ENCODE measurements at regions not wholly inside any gene's neighbourhood (a gene's known extent, or its start where the extent isn't known, plus 50 kb on each side); places are given as distances from the start of the nearest gene placed in this dataset.

- TF ChIP-seq CREB1 (IDR thresholded peaks at IDR 0.05; ENCODE audit: low read depth) (no peak), ZBTB7A (IDR thresholded peaks at IDR 0.05; ENCODE audit: low read depth) (no peak), FOXM1 (IDR thresholded peaks at IDR 0.05; ENCODE audit: borderline replicate concordance, low read depth) (no peak), MAX (IDR thresholded peaks at IDR 0.05) (no peak), RAD21 (IDR thresholded peaks at IDR 0.05; ENCODE audit: low read depth) (no peak), EP300 (IDR thresholded peaks at IDR 0.05; ENCODE audit: borderline replicate concordance) (no peak), CEBPB (IDR thresholded peaks at IDR 0.05) (no peak), EGR1 (IDR thresholded peaks at IDR 0.05) (no peak), YY1 (IDR thresholded peaks at IDR 0.05; ENCODE audit: low read depth) (no peak), TCF12 (IDR thresholded peaks at IDR 0.05; ENCODE audit: low read depth) (no peak), USF1 (IDR thresholded peaks at IDR 0.05) (no peak), REST (IDR thresholded peaks at IDR 0.05; ENCODE audit: low read depth) (no peak)
Measured at GRCh38 chr4:16377887-16378286, 151.6 kb upstream of the TAPT1 start.

GRCh38 chr4:16365036-16365569, 138.8 kb upstream of the TAPT1 start:
- TF ChIP-seq FOXM1 (IDR thresholded peaks at IDR 0.05; ENCODE audit: borderline replicate concordance, low read depth) (no peak), REST (IDR thresholded peaks at IDR 0.05; ENCODE audit: low read depth) (no peak), TAF1 (IDR thresholded peaks at IDR 0.05; ENCODE audit: low read depth) (no peak), MAX (IDR thresholded peaks at IDR 0.05) (no peak), YY1 (IDR thresholded peaks at IDR 0.05; ENCODE audit: low read depth) (no peak), RAD21 (IDR thresholded peaks at IDR 0.05; ENCODE audit: low read depth) (no peak), EP300 (IDR thresholded peaks at IDR 0.05; ENCODE audit: borderline replicate concordance) (no peak), EGR1 (IDR thresholded peaks at IDR 0.05) (no peak), USF1 (IDR thresholded peaks at IDR 0.05) (no peak), TCF12 (IDR thresholded peaks at IDR 0.05; ENCODE audit: low read depth) (no peak), NFIC (IDR thresholded peaks at IDR 0.05) (no peak), ZBTB7A (IDR thresholded peaks at IDR 0.05; ENCODE audit: low read depth) (no peak), CREB1 (IDR thresholded peaks at IDR 0.05; ENCODE audit: low read depth) (no peak), TEAD4 (IDR thresholded peaks at IDR 0.05) (no peak), CEBPB (IDR thresholded peaks at IDR 0.05) (no peak)

GRCh38 chr4:16360694-16361262, 134.5 kb upstream of the TAPT1 start:
- TF ChIP-seq TEAD4 (IDR thresholded peaks at IDR 0.05) (no peak), EGR1 (IDR thresholded peaks at IDR 0.05) (no peak), NFIC (IDR thresholded peaks at IDR 0.05) (no peak), USF1 (IDR thresholded peaks at IDR 0.05) (no peak), ZBTB7A (IDR thresholded peaks at IDR 0.05; ENCODE audit: low read depth) (no peak), TCF12 (IDR thresholded peaks at IDR 0.05; ENCODE audit: low read depth) (no peak), YY1 (IDR thresholded peaks at IDR 0.05; ENCODE audit: low read depth) (no peak), RAD21 (IDR thresholded peaks at IDR 0.05; ENCODE audit: low read depth) (no peak)

GRCh38 chr4:16353165-16353564, 126.9 kb upstream of the TAPT1 start:
- TF ChIP-seq EP300 (IDR thresholded peaks at IDR 0.05; ENCODE audit: borderline replicate concordance) (no peak), MAX (IDR thresholded peaks at IDR 0.05) (no peak), TCF12 (IDR thresholded peaks at IDR 0.05; ENCODE audit: low read depth) (no peak), TEAD4 (IDR thresholded peaks at IDR 0.05) (no peak), RAD21 (IDR thresholded peaks at IDR 0.05; ENCODE audit: low read depth) (no peak), ZBTB7A (IDR thresholded peaks at IDR 0.05; ENCODE audit: low read depth) (no peak), USF1 (IDR thresholded peaks at IDR 0.05) (no peak), FOXM1 (IDR thresholded peaks at IDR 0.05; ENCODE audit: borderline replicate concordance, low read depth) (no peak), REST (IDR thresholded peaks at IDR 0.05; ENCODE audit: low read depth) (no peak), NFIC (IDR thresholded peaks at IDR 0.05) (no peak), CREB1 (IDR thresholded peaks at IDR 0.05; ENCODE audit: low read depth) (no peak), TAF1 (IDR thresholded peaks at IDR 0.05; ENCODE audit: low read depth) (no peak), EGR1 (IDR thresholded peaks at IDR 0.05) (no peak), CEBPB (IDR thresholded peaks at IDR 0.05) (no peak), YY1 (IDR thresholded peaks at IDR 0.05; ENCODE audit: low read depth) (no peak)

All from Ishikawa (cell line).